K562 (cell line): ENCODE measurements at regions not wholly inside any gene's neighbourhood (a gene's known extent, or its start where the extent isn't known, plus 50 kb on each side); places are given as distances from the start of the nearest gene placed in this dataset.

Source experiments
- ATAC-seq: fragments of 200-7000 bp; cut with Tn5 transposase; 3 replicates; pipeline ENCODE4 v1.9.1; 2020; ENCODE audit warnings: moderate library complexity
- BruUV-seq: library from RNA; stranded (reverse); fragments of 400-500 nt; replicated peaks from 2 replicates; lab custom pipeline; 2021; lab: Mats Ljungman, UMichigan
- CTCF ChIA-PET: fragments of 300-600 bp; formaldehyde crosslinking; extraction: SDS; loops from one replicate; lab custom pipeline; 2021; ENCODE audit warnings: low intra/inter-chr PET ratio; lab: Yijun Ruan, JAX
- POLR2A ChIA-PET: fragments of 300-600, 350-650 bp; sonication (Branson Sonifier 250); formaldehyde crosslinking; extraction: SDS; loops from one replicate; lab custom pipeline; 2021; ENCODE audit warnings: antibody characterized with exemption, inconsistent platforms; lab: Yijun Ruan, JAX
- DNase-seq, 4 experiments: peaks; one replicate each; pipeline versions ENCODE4 v3.0.0 to v3.0.0-alpha.2; 2011 to 2018; ENCODE audit warnings: low spot score in 3 of 4, mixed read lengths in 3 of 4; ENCODE audit errors: extremely low read depth in 1 of 4
- FAIRE-seq: peaks from 2 replicates; lab custom pipeline; 2011; peaks lifted over from hg19 to GRCh38; lab: Jason Lieb, UNC
- H2AFZ ChIP-seq: 2 replicates; pipeline ENCODE4 v1.6.0; 2011; ENCODE audit warnings: low read depth, low read length, control low read depth, inconsistent platforms
- H3K27ac ChIP-seq: fragments of 200-600 bp; 3 replicates; pipeline ENCODE4 v1.8.0; 2011; ENCODE audit warnings: low read depth, mild to moderate bottlenecking, control low read depth, inconsistent platforms, low read length, moderate library complexity, mixed read lengths; ENCODE audit errors: extremely low read depth
- H3K27me3 ChIP-seq, 2 experiments: fragments of 300-600 bp in 1 of 2; 2 replicates in 1 of 2; 3 replicates in 1 of 2; pipeline versions ENCODE4 v1.6.0 to v1.8.0; 2011; ENCODE audit warnings: inconsistent platforms in 2 of 2, low read length in 2 of 2, mild to moderate bottlenecking in 1 of 2, mixed read lengths in 1 of 2, moderate library complexity in 1 of 2; ENCODE audit not compliant: control insufficient read depth in 2 of 2, insufficient read depth in 2 of 2
- H3K36me3 ChIP-seq: fragments of 300-600 bp; 3 replicates; pipeline ENCODE4 v1.8.0; 2011; ENCODE audit warnings: mild to moderate bottlenecking, low read length, inconsistent platforms; ENCODE audit not compliant: control insufficient read depth, insufficient read depth
- H3K4me1 ChIP-seq, 2 experiments: fragments of 200-600 bp in 1 of 2; replicated peaks in 1 of 2; 2 replicates in 1 of 2; 3 replicates in 1 of 2; pipeline versions ENCODE4 v1.5.1 to v1.8.0; 2011; ENCODE audit warnings: inconsistent platforms in 2 of 2, low read length in 2 of 2, mild to moderate bottlenecking in 1 of 2, mixed read lengths in 1 of 2, moderate library complexity in 1 of 2; ENCODE audit not compliant: control insufficient read depth in 2 of 2, insufficient read depth in 2 of 2
- H3K4me2 ChIP-seq: 2 replicates; pipeline ENCODE4 v1.6.1; 2011; ENCODE audit warnings: low read length, control low read depth, inconsistent platforms, mixed read lengths; ENCODE audit not compliant: insufficient read depth
- H3K4me3 ChIP-seq: fragments of 200-600 bp; sonication (generic), shearing (Covaris generic); 2 replicates; pipeline ENCODE4 v1.5.1; 2016; ENCODE audit warnings: control low read depth, inconsistent platforms
- H3K79me2 ChIP-seq: fragments of 200-600 bp; 3 replicates; pipeline ENCODE4 v1.8.0; 2011; ENCODE audit warnings: low read length, inconsistent platforms; ENCODE audit not compliant: control insufficient read depth, insufficient read depth
- H3K9ac ChIP-seq, 2 experiments: 2 replicates each; pipeline versions ENCODE4 v1.6.0 to v1.6.1; 2011; ENCODE audit warnings: low read depth in 2 of 2, low read length in 2 of 2, control low read depth in 1 of 2, inconsistent platforms in 1 of 2, mild to moderate bottlenecking in 1 of 2, mixed read lengths in 1 of 2; ENCODE audit not compliant: insufficient read depth in 1 of 2
- H3K9me1 ChIP-seq: one replicate; pipeline ENCODE4 v1.6.0; 2011; ENCODE audit warnings: inconsistent platforms, mild to moderate bottlenecking, low read length, moderate library complexity; ENCODE audit not compliant: control insufficient read depth, insufficient read depth
- H3K9me3 ChIP-seq: replicated peaks from 2 replicates; pipeline ENCODE4 v1.5.1; 2011; ENCODE audit warnings: low read depth, low read length, inconsistent platforms; ENCODE audit not compliant: control insufficient read depth, insufficient read depth
- H4K20me1 ChIP-seq: replicated peaks from 2 replicates; pipeline ENCODE4 v1.6.1; 2011; ENCODE audit warnings: low read length, inconsistent platforms, mixed read lengths; ENCODE audit not compliant: control insufficient read depth, insufficient read depth
- CREBBP ChIP-seq: IDR thresholded peaks from one replicate; pipeline ENCODE4 v1.6.1; 2012; ENCODE audit warnings: low read depth, mild to moderate bottlenecking, control low read depth, inconsistent platforms, low read length
- PATZ1 ChIP-seq: fragments of 250-450 bp; sonication (Bioruptor Pico); IDR thresholded peaks from 2 replicates; pipeline ENCODE4 v1.5.0; 2020; ENCODE audit warnings: mild to moderate bottlenecking, borderline replicate concordance
- PCBP2 ChIP-seq: fragments of 200-400 bp; formaldehyde crosslinking; IDR thresholded peaks from 2 replicates; pipeline ENCODE4 v1.6.1; 2018; ENCODE audit warnings: low read length, low read depth, mild to moderate bottlenecking, moderate library complexity; ENCODE audit not compliant: poor library complexity, severe bottlenecking
- WGBS: fragments of 100-300 bp; shearing (Covaris generic); methylation state at CpG from one replicate; pipeline ENCODE4 v1.1.6; 2016; ENCODE audit warnings: low coverage, mixed read lengths; ENCODE audit not compliant: insufficient coverage; ENCODE audit errors: missing lambda C conversion rate; 5-methylcytosine and 5-hydroxymethylcytosine counted together
- in situ Hi-C: fragments of 300-500 bp; cut with MboI; formaldehyde crosslinking; loops from 4 replicates; pipeline ENCODE4 v1.15.0; 2018; ENCODE audit warnings: inconsistent platforms, mixed read lengths
- intact Hi-C: fragments of 100-400 bp; cut with micrococcal nuclease; formaldehyde crosslinking; loops from 2 replicates; pipeline ENCODE4 v1.14.2; 2022

DNA sequence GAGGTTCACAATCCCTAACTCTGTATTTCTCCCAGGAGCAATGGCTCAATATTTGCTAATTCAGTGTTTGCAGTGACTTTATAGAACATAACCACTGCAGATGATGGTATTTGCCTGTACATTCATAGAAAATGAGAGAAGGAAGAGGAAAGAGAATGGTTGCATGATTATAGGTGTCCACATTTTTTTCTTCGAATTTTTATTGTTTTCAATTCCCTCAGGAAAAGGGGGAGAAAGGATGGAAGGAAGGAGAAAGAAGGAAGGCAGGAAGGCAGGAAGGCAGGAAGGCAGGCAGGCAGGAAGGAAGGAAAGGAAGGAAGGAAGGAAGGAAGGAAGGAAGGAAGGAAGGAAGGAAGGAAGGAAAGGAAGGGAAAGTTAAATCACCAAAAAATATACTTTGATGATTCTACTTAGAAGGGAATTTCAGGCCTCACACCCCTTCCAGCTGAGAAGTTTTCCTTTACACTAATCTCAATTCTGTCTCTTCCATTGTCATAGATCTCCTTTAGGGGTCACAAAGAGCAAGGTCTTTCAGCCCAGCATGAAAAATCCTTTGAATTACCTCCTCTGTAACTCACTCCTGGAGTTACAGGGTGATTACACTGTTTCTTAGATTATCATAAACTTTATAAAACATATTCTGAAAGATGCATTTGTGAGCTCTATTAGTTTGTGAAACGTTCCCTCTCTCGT, 118.8 kb upstream of the INHBA start:
- no TSS peak for BruUV-seq
- Histone ChIP-seq H3K36me3 (no peaks in the 10 kb centered on the region), H3K9ac (no peak overlapping the region), H4K20me1 (no peaks in the 10 kb centered on the region), H3K27me3 (no peaks in the 10 kb centered on the region), H3K4me3 (no peak overlapping the region), H2AFZ (no peak overlapping the region), H3K9me3 (no peaks in the 10 kb centered on the region), H3K79me2 (no peaks in the 10 kb centered on the region), H3K9me1 (no peaks in the 10 kb centered on the region), H3K4me2 (no peak overlapping the region), H3K27ac (no peak overlapping the region), H3K4me1 (no peaks in the 10 kb centered on the region)
- POLR2A ChIA-PET: no interaction called here
- 0% methylated on average over 2 of the region's 3 CpGs for WGBS
- TF ChIP-seq CREBBP: no peak
- TF ChIP-seq PATZ1 (CRISPR knock-in tag): no peak
- no peak for TF ChIP-seq PCBP2
- no peak for ATAC-seq
- intact Hi-C loops: no loop called here
- DNase-seq: no peak
- in situ Hi-C loops: no loop called here
- no peak for FAIRE-seq
- CTCF ChIA-PET: no interaction called here
